ENCODE measurements at regions not wholly inside any gene's neighbourhood (a gene's known extent, or its start where the extent isn't known, plus 50 kb on each side); places are given as distances from the start of the nearest gene placed in this dataset.

DNA sequence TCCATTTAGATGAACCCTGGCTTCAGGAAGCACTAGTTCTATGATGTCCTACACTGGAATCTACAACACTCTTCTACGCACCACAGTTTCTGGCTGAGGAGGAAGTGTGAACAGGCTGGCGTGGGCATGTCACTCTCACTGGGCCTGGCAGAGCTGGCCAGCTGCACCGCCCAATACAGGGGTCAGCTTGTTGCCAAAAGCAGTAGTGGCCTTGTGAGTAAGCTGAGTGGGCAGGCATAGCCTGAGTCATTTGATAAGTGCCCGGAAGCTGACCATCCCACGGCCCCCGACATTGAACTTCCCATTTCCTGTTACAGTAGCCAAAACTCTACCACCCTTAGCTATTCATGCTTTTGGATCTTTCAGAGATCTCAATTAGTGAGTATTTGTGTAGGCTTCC, 240.9 kb upstream of the SERP2 start:
- WGBS, 2 donors: 75 to 77% methylated on average over 6 of the region's 6 CpGs
- Histone ChIP-seq H3K27me3 (ENCODE audit: control insufficient read depth in 1 of 2, insufficient read depth in 2 of 2, low read length in 2 of 2) (no peaks in the 10 kb centered on the region), H3K27ac (ENCODE audit: low read depth in 2 of 2, low read length in 1 of 2) (peak overlapping the region in 1 of 2 donors; percentile 9), H3K4me1 (ENCODE audit: control insufficient read depth in 2 of 2, insufficient read depth in 2 of 2, low read length in 1 of 2) (no peaks in the 10 kb centered on the region), H3K36me3 (ENCODE audit: control insufficient read depth in 2 of 2, insufficient read depth in 2 of 2, low read length in 1 of 2) (no peaks in the 10 kb centered on the region), H3K9me3 (ENCODE audit: control insufficient read depth in 2 of 2, insufficient read depth in 1 of 2, low read depth in 1 of 2, low read length in 1 of 2) (no peaks in the 10 kb centered on the region), H3K4me3 (ENCODE audit: low read depth in 1 of 2, low read length in 2 of 2) (no peak overlapping the region)

DNA sequence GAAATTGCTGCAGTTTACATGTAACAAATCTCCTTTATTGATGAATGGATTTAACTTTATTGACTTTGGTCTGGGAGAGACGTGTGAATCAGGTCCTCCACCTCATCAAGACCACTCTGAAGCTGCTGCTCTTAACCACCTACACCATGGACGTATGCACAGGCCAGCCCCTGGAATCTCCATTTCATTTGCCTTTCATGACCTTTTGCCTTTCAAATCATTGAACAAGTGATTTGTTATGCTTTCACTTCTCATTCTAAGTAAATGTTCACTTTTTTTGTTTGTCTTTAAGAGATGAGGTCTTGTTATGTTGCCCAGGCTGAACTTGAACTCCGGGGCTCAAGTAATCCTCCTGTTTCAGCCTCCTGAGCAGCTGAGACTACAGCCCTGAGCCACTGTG, 240.0 kb upstream of the SERP2 start:
- WGBS, 2 donors: 83 to 90% methylated on average over 3 of the region's 3 CpGs
- Histone ChIP-seq H3K27me3 (ENCODE audit: control insufficient read depth in 1 of 2, insufficient read depth in 2 of 2, low read length in 2 of 2) (no peaks in the 10 kb centered on the region), H3K4me3 (ENCODE audit: low read depth in 1 of 2, low read length in 2 of 2) (no peak overlapping the region), H3K4me1 (ENCODE audit: control insufficient read depth in 2 of 2, insufficient read depth in 2 of 2, low read length in 1 of 2) (no peaks in the 10 kb centered on the region), H3K27ac (ENCODE audit: low read depth in 2 of 2, low read length in 1 of 2) (no peak overlapping the region), H3K36me3 (ENCODE audit: control insufficient read depth in 2 of 2, insufficient read depth in 2 of 2, low read length in 1 of 2) (no peaks in the 10 kb centered on the region), H3K9me3 (ENCODE audit: control insufficient read depth in 2 of 2, insufficient read depth in 1 of 2, low read depth in 1 of 2, low read length in 1 of 2) (no peaks in the 10 kb centered on the region)

DNA sequence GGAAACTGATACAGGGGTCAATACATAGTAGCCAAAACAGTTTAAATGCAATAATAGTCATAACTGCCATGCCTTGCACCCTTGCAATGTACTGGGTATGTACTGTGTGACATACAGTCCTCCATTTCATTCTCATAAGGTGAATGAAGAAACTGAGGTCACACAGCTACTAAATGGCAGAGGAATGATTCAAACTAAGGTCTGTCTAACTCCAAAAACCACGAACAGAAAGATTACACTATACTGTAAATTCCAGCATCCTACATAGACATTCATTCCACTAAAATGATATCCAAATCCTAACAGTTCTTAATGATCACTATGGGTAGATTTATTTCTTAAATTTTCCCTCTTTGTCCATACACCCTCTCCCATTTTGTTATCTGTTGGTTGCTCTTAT, 238.1 kb upstream of the SERP2 start:
- WGBS, 2 donors: 74% methylated on average over 1 of the region's 1 CpG
- H3K9me3 ChIP-seq (ENCODE audit: control insufficient read depth in 2 of 2, insufficient read depth in 1 of 2, low read depth in 1 of 2, low read length in 1 of 2): no peaks in the 10 kb centered on the region
- no peaks in the 10 kb centered on the region for H3K36me3 ChIP-seq (ENCODE audit: control insufficient read depth in 2 of 2, insufficient read depth in 2 of 2, low read length in 1 of 2)
- no peaks in the 10 kb centered on the region for H3K27me3 ChIP-seq (ENCODE audit: control insufficient read depth in 1 of 2, insufficient read depth in 2 of 2, low read length in 2 of 2)
- no peaks in the 10 kb centered on the region for H3K4me1 ChIP-seq (ENCODE audit: control insufficient read depth in 2 of 2, insufficient read depth in 2 of 2, low read length in 1 of 2)
- no peak overlapping the region for H3K27ac ChIP-seq (ENCODE audit: low read depth in 2 of 2, low read length in 1 of 2)
- H3K4me3 ChIP-seq (ENCODE audit: low read depth in 1 of 2, low read length in 2 of 2): no peak overlapping the region

DNA sequence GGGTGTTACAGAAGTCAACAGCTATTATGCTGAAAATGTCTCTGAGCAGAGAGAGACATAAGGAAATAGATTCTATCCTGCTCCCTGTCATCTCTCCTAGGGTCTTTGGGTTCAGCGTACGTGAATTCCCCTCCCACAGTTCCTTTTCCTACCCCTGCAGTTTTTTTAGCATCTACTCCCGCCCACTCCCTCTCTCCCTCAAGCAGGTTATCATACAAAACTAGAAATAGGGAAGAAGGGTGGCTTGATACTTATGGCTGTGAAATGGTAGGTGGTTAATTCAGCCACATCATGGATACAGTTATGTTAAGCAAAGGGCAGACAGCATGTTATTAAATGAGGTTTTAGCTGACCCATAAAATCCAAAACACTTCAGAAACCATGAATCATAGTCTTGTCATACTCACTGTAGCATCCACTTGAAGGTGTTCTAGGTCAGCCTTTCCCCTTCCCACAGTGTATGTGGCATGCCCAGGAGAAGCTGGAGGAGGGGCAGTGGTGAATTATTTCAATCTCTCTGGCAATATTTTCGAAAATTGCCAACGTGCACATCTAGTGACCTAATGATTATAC, 236.8 kb upstream of the SERP2 start:
- Histone ChIP-seq H3K27ac (ENCODE audit: low read depth in 2 of 2, low read length in 1 of 2) (no peak overlapping the region), H3K9me3 (ENCODE audit: control insufficient read depth in 2 of 2, insufficient read depth in 1 of 2, low read depth in 1 of 2, low read length in 1 of 2) (no peaks in the 10 kb centered on the region), H3K27me3 (ENCODE audit: control insufficient read depth in 1 of 2, insufficient read depth in 2 of 2, low read length in 2 of 2) (no peaks in the 10 kb centered on the region), H3K4me1 (ENCODE audit: control insufficient read depth in 2 of 2, insufficient read depth in 2 of 2, low read length in 1 of 2) (peaks cover 0 to 2% of the 10 kb centered on the region in 2 donors), H3K36me3 (ENCODE audit: control insufficient read depth in 2 of 2, insufficient read depth in 2 of 2, low read length in 1 of 2) (no peaks in the 10 kb centered on the region), H3K4me3 (ENCODE audit: low read depth in 1 of 2, low read length in 2 of 2) (no peak overlapping the region)
- WGBS, 2 donors: 75 to 76% methylated on average over 5 of the region's 5 CpGs

DNA sequence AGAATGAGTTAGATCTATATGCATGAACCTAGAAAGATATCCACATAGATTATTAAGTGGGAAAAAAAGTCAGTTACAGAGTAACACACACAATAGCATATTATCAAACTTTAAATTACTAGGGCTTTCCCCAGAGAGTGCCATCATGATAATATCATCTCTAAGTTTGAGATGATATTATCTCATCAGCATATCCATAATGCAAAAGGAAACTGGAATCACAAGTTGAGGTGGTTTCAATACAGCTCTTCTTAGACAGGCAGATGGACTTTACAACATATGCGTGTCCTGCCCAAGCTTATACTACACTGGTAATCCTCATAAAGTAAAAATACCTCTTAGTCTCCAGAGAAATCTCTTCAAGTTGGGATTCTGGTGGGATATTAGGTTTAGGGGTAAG, 236.2 kb upstream of the SERP2 start:
- no peaks in the 10 kb centered on the region for H3K9me3 ChIP-seq (ENCODE audit: control insufficient read depth in 2 of 2, insufficient read depth in 1 of 2, low read depth in 1 of 2, low read length in 1 of 2)
- no peak overlapping the region for H3K27ac ChIP-seq (ENCODE audit: low read depth in 2 of 2, low read length in 1 of 2)
- peaks cover 0 to 2% of the 10 kb centered on the region in 2 donors for H3K4me1 ChIP-seq (ENCODE audit: control insufficient read depth in 2 of 2, insufficient read depth in 2 of 2, low read length in 1 of 2)
- H3K4me3 ChIP-seq (ENCODE audit: low read depth in 1 of 2, low read length in 2 of 2): no peak overlapping the region
- H3K36me3 ChIP-seq (ENCODE audit: control insufficient read depth in 2 of 2, insufficient read depth in 2 of 2, low read length in 1 of 2): no peaks in the 10 kb centered on the region
- 95 to 99% methylated on average over 1 of the region's 1 CpG for WGBS, 2 donors
- no peaks in the 10 kb centered on the region for H3K27me3 ChIP-seq (ENCODE audit: control insufficient read depth in 1 of 2, insufficient read depth in 2 of 2, low read length in 2 of 2)

DNA sequence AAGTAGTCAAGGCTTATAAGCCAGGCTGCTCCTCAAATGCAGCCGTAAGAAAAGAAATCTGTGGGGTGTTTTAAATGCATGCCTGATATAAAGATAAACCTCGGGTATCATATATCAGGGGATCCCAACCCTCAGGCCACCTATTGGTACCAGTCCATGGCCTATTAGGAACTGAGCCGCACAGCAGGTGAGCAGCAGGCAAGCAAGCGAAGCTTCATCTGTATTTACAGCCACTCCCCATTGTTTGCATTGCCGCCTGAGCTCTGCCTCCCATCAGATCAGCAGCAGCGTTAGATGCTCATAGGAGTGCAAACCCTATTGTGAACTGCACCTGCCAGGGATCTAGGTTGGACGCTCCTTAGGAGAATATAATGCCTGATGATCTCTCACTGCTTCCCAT, 233.5 kb upstream of the SERP2 start:
- H3K4me1 ChIP-seq (ENCODE audit: control insufficient read depth in 2 of 2, insufficient read depth in 2 of 2, low read length in 1 of 2): peaks cover 0 to 2% of the 10 kb centered on the region in 2 donors
- no peaks in the 10 kb centered on the region for H3K9me3 ChIP-seq (ENCODE audit: control insufficient read depth in 2 of 2, insufficient read depth in 1 of 2, low read depth in 1 of 2, low read length in 1 of 2)
- H3K27ac ChIP-seq (ENCODE audit: low read depth in 2 of 2, low read length in 1 of 2): no peak overlapping the region
- H3K27me3 ChIP-seq (ENCODE audit: control insufficient read depth in 1 of 2, insufficient read depth in 2 of 2, low read length in 2 of 2): no peaks in the 10 kb centered on the region
- 75 to 92% methylated on average over 7 of the region's 7 CpGs for WGBS, 2 donors
- H3K36me3 ChIP-seq (ENCODE audit: control insufficient read depth in 2 of 2, insufficient read depth in 2 of 2, low read length in 1 of 2): no peaks in the 10 kb centered on the region
- H3K4me3 ChIP-seq (ENCODE audit: low read depth in 1 of 2, low read length in 2 of 2): no peak overlapping the region

DNA sequence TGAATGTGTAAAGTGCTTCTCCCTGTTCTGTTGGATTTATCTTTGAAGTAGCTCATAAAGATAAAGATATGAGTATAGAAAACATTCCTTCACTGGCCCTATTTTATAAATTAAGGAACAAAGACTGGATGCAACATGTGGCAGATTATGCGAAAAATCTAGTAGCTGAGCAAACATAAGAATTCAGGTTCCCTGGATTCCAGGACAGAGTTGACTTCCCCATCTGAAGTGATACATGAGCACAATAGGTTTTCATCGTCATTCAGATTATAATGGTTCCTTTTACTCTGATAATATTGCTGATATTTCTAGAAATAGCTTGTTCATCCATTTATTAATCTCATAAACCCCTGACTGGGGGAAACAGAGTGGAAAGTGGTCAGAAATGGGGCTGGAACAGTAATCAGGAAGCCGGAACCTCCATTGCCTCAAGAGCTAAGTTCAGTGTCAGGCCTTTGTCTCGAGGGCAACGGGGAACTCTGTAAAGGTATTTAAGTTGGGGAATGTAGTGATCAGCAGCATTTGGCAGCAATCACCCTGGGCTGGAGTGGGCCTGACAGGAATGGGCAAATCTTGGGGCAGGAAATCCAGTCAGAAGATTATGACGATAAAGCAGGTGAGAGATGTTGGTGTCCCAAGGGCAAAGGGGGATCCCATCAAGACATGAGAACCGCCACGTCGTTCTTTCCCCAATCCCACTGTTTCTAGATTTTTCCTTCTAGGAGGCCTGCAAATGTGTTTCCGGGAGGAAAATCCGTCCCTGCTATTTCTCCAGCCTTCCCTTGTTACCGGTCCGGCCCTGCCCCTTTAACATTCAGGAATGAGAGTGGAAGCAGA, 232.5 kb upstream of the SERP2 start:
- H3K27ac ChIP-seq (ENCODE audit: low read depth in 2 of 2, low read length in 1 of 2): peak overlapping the region; percentile 91 to 94
- no peaks in the 10 kb centered on the region for H3K9me3 ChIP-seq (ENCODE audit: control insufficient read depth in 2 of 2, insufficient read depth in 1 of 2, low read depth in 1 of 2, low read length in 1 of 2)
- H3K36me3 ChIP-seq (ENCODE audit: control insufficient read depth in 2 of 2, insufficient read depth in 2 of 2, low read length in 1 of 2): no peaks in the 10 kb centered on the region
- H3K4me1 ChIP-seq (ENCODE audit: control insufficient read depth in 2 of 2, insufficient read depth in 2 of 2, low read length in 1 of 2): peaks cover 0 to 2% of the 10 kb centered on the region in 2 donors
- 35 to 39% methylated on average over 13 of the region's 13 CpGs for WGBS, 2 donors
- peak overlapping the region; percentile 54 to 71 for H3K4me3 ChIP-seq (ENCODE audit: low read depth in 1 of 2, low read length in 2 of 2)
- no peaks in the 10 kb centered on the region for H3K27me3 ChIP-seq (ENCODE audit: control insufficient read depth in 1 of 2, insufficient read depth in 2 of 2, low read length in 2 of 2)

DNA sequence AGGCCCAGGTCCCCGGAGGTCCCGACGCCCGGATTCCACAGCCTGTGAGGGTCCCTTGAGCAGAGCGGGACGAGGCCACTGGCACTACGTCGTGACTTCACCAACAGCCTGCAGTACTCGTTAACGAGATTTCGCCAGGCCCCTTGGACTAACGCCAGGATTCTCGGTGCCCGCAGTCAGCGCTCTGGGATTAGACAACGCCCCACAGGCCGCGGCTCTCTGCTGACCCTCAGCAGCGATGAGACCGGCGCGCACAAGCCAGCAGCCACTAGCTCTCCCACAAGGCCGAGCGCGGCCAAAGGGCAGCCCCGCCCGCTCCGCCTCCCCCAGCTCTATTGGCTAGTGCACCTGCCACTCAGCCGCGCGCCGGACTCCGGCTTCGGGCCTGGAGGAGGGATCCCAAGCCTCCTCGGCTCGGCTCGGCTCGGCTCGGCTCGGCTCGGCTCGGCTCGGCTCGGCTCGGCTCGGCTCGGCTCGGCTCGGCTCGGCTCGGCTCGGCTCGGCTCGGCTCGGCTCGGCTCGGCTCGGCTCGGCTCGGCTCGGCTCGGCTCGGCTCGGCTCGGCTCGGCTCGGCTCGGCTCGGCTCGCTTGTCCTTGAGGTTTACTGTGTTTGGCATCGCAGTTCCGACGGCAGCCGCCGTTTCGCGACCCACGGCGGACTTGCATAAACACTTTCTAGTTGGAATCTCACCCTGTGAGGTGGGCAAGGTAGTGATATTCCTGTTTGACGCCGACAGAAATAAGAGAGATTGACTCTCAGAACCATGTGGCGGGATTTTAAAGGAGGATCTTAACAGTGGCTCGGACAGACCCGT, 231.7 kb upstream of the SERP2 start:
- no peaks in the 10 kb centered on the region for H3K9me3 ChIP-seq (ENCODE audit: control insufficient read depth in 2 of 2, insufficient read depth in 1 of 2, low read depth in 1 of 2, low read length in 1 of 2)
- H3K27ac ChIP-seq (ENCODE audit: low read depth in 2 of 2, low read length in 1 of 2): peak overlapping the region; percentile 91 to 94
- no peaks in the 10 kb centered on the region for H3K36me3 ChIP-seq (ENCODE audit: control insufficient read depth in 2 of 2, insufficient read depth in 2 of 2, low read length in 1 of 2)
- H3K4me1 ChIP-seq (ENCODE audit: control insufficient read depth in 2 of 2, insufficient read depth in 2 of 2, low read length in 1 of 2): peaks cover 0 to 2% of the 10 kb centered on the region in 2 donors
- H3K4me3 ChIP-seq (ENCODE audit: low read depth in 1 of 2, low read length in 2 of 2): peak overlapping the region; percentile 68 to 71
- no peaks in the 10 kb centered on the region for H3K27me3 ChIP-seq (ENCODE audit: control insufficient read depth in 1 of 2, insufficient read depth in 2 of 2, low read length in 2 of 2)
- 0 to 1% methylated on average over 63 to 78 of the region's 84 CpGs for WGBS, 2 donors

DNA sequence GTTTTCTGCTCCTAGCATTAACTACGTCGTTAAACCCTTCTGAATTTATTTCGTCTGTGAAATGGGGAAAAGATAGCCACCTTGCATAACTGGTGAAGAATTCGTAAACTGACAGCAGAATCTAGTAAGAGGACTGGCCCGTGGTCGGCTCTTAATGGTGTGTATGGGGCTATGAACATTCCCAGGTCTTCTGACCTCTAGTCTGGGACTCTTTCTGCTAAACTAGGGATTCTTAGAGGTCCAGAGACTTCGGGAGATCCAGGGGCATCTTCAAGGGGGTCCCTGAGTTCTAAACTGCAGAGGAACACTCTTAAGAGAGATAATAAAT, 231.1 kb upstream of the SERP2 start:
- Histone ChIP-seq H3K27me3 (ENCODE audit: control insufficient read depth in 1 of 2, insufficient read depth in 2 of 2, low read length in 2 of 2) (no peaks in the 10 kb centered on the region), H3K4me3 (ENCODE audit: low read depth in 1 of 2, low read length in 2 of 2) (peak overlapping the region; percentile 51 to 68), H3K9me3 (ENCODE audit: control insufficient read depth in 2 of 2, insufficient read depth in 1 of 2, low read depth in 1 of 2, low read length in 1 of 2) (no peaks in the 10 kb centered on the region), H3K36me3 (ENCODE audit: control insufficient read depth in 2 of 2, insufficient read depth in 2 of 2, low read length in 1 of 2) (no peaks in the 10 kb centered on the region), H3K27ac (ENCODE audit: low read depth in 2 of 2, low read length in 1 of 2) (peak overlapping the region; percentile 65 to 89), H3K4me1 (ENCODE audit: control insufficient read depth in 2 of 2, insufficient read depth in 2 of 2, low read length in 1 of 2) (peaks cover 0 to 2% of the 10 kb centered on the region in 2 donors)
- 6 to 11% methylated on average over 7 of the region's 7 CpGs for WGBS, 2 donors

All from esophagus (tissue), 2 donors.